Panc1 (cell line): ENCODE measurements at regions not wholly inside any gene's neighbourhood (a gene's known extent, or its start where the extent isn't known, plus 50 kb on each side); places are given as distances from the start of the nearest gene placed in this dataset.

Source experiments
- ATAC-seq: fragments of 200-7000 bp; cut with Tn5 transposase; 2 replicates; pipeline ENCODE4 v1.9.1; 2020; ENCODE audit warnings: mild to moderate bottlenecking, moderate library complexity
- BruUV-seq: library from RNA; stranded (reverse); fragments of 400-500 nt; replicated peaks from 2 replicates; lab custom pipeline; 2021; lab: Mats Ljungman, UMichigan
- CTCF ChIA-PET: fragments of 300-600 bp; sonication (Branson Sonifier 250); formaldehyde crosslinking; loops from one replicate; lab custom pipeline; 2022; ENCODE audit warnings: antibody characterized with exemption; lab: Charles Lee
- POLR2A ChIA-PET: fragments of 300-600 bp; sonication (Branson Sonifier 250); formaldehyde crosslinking; loops from one replicate; lab custom pipeline; 2022; ENCODE audit warnings: antibody characterized with exemption; lab: Charles Lee
- DNase-seq: peaks from one replicate; pipeline ENCODE4 v3.0.0-alpha.2; 2010; ENCODE audit warnings: low read depth, low spot score
- H3K27ac ChIP-seq: 2 replicates; pipeline ENCODE4 v1.5.1; 2011; ENCODE audit warnings: mild to moderate bottlenecking, low read length, inconsistent platforms
- H3K27me3 ChIP-seq: fragments of 200-500 bp; sonication (Bioruptor generic); 2 replicates; pipeline ENCODE4 v1.6.0; 2014; ENCODE audit warnings: low read length, inconsistent platforms; ENCODE audit not compliant: control insufficient read depth, insufficient read depth
- H3K36me3 ChIP-seq: fragments of 200-500 bp; sonication (Bioruptor generic); 2 replicates; pipeline ENCODE4 v1.5.1; 2014; ENCODE audit warnings: inconsistent platforms, mild to moderate bottlenecking, low read length, moderate library complexity; ENCODE audit not compliant: control insufficient read depth, insufficient read depth
- H3K4me1 ChIP-seq: 2 replicates; pipeline ENCODE4 v1.5.1; 2011; ENCODE audit warnings: inconsistent platforms, mild to moderate bottlenecking, low read length, moderate library complexity; ENCODE audit not compliant: control insufficient read depth, insufficient read depth
- H3K4me3 ChIP-seq, 2 experiments: 2 replicates each; pipeline ENCODE4 v1.5.1; 2011 to 2012; ENCODE audit warnings: low read depth in 2 of 2, low read length in 2 of 2, mild to moderate bottlenecking in 2 of 2, inconsistent platforms in 1 of 2, moderate library complexity in 1 of 2
- H3K9me3 ChIP-seq: fragments of 200-500 bp; sonication (Bioruptor generic); 2 replicates; pipeline ENCODE4 v1.5.1; 2014; ENCODE audit warnings: low read depth, mild to moderate bottlenecking, inconsistent platforms, low read length, moderate library complexity; ENCODE audit not compliant: control insufficient read depth, insufficient read depth
- CTCF ChIP-seq: fragments of 450-650 bp; IDR thresholded peaks from 2 replicates; pipeline ENCODE4 v1.5.1; 2017; ENCODE audit warnings: mild to moderate bottlenecking
- POLR2AphosphoS5 ChIP-seq: IDR thresholded peaks from 2 replicates; pipeline ENCODE4 v1.6.1; 2012; ENCODE audit warnings: mild to moderate bottlenecking, low read depth, low read length, moderate library complexity
- REST ChIP-seq, 2 experiments: IDR thresholded peaks; 2 replicates each; pipeline ENCODE4 v1.6.1; 2011 to 2012; ENCODE audit warnings: low read depth in 2 of 2, control low read depth in 1 of 2, low read length in 1 of 2, mild to moderate bottlenecking in 1 of 2, moderate library complexity in 1 of 2; ENCODE audit not compliant: insufficient read depth in 1 of 2
- SIN3A ChIP-seq: IDR thresholded peaks from 2 replicates; pipeline ENCODE4 v1.6.1; 2012; ENCODE audit warnings: low read depth, mild to moderate bottlenecking, low read length, moderate library complexity, borderline replicate concordance; ENCODE audit not compliant: insufficient read depth
- TCF7L2 ChIP-seq: IDR thresholded peaks from 2 replicates; pipeline ENCODE4 v1.6.1; 2011; ENCODE audit warnings: mild to moderate bottlenecking, low read depth, low read length, inconsistent platforms
- in situ Hi-C: cut with HindIII; loops from 2 replicates; pipeline ENCODE4 v1.10.0; 2016; ENCODE audit warnings: low sequenced_read_pairs, low pct_unique_long_range_greater_than_20kb
- intact Hi-C: fragments of 100-400 bp; cut with micrococcal nuclease; formaldehyde crosslinking; loops from one replicate; pipeline ENCODE4 v1.10.0; 2022; ENCODE audit not compliant: unreplicated experiment

- intact Hi-C loops (no loop called here), in situ Hi-C loops (no loop called here)
- Histone ChIP-seq H3K36me3 (no peaks in the 10 kb centered on the region), H3K27me3 (no peaks in the 10 kb centered on the region), H3K4me1 (no peaks in the 10 kb centered on the region), H3K4me3 (no peak overlapping the region), H3K9me3 (no peaks in the 10 kb centered on the region), H3K27ac (no peak overlapping the region)
- DNase-seq (no peak), ATAC-seq (no peak)
- ChIA-PET POLR2A (no interaction called here), CTCF (no interaction called here)
- no TSS peak for BruUV-seq
- no peak for TF ChIP-seq SIN3A
- TF ChIP-seq TCF7L2: no peak
- TF ChIP-seq REST (IDR thresholded peaks at IDR 0.05; ENCODE audit: insufficient read depth in 1 of 2, low read depth in 2 of 2, low read length in 1 of 2): no peak
- TF ChIP-seq CTCF: no peak
- no peak for TF ChIP-seq POLR2AphosphoS5
Observed at GRCh38 chr4:132101526-132101925, 1047.6 kb upstream of the PCDH10 start.

- no peak for DNase-seq
Observed at GRCh38 chr4:132108784-132109183, 1040.3 kb upstream of the PCDH10 start.

More at GRCh38 chr4:132108784-132109183, 1040.3 kb upstream of the PCDH10 start:
- BruUV-seq: no TSS peak
- no peak for ATAC-seq
- Histone ChIP-seq H3K27ac (no peak overlapping the region), H3K4me3 (no peak overlapping the region), H3K9me3 (no peaks in the 10 kb centered on the region), H3K27me3 (no peaks in the 10 kb centered on the region), H3K36me3 (no peaks in the 10 kb centered on the region), H3K4me1 (no peaks in the 10 kb centered on the region)
- TF ChIP-seq CTCF (no peak), POLR2AphosphoS5 (no peak), REST (IDR thresholded peaks at IDR 0.05; ENCODE audit: insufficient read depth in 1 of 2, low read depth in 2 of 2, low read length in 1 of 2) (no peak)
- in situ Hi-C loops: no loop called here
- ChIA-PET CTCF (no interaction called here), POLR2A (no interaction called here)
- intact Hi-C loops: no loop called here
